ENCODE measurements at regions not wholly inside any gene's neighbourhood (a gene's known extent, or its start where the extent isn't known, plus 50 kb on each side); places are given as distances from the start of the nearest gene placed in this dataset.

GRCh38 chr1:73953586-73953985 lies 244.4 kb downstream of the LRRIQ3 start:
- TF ChIP-seq, protein P1, sequence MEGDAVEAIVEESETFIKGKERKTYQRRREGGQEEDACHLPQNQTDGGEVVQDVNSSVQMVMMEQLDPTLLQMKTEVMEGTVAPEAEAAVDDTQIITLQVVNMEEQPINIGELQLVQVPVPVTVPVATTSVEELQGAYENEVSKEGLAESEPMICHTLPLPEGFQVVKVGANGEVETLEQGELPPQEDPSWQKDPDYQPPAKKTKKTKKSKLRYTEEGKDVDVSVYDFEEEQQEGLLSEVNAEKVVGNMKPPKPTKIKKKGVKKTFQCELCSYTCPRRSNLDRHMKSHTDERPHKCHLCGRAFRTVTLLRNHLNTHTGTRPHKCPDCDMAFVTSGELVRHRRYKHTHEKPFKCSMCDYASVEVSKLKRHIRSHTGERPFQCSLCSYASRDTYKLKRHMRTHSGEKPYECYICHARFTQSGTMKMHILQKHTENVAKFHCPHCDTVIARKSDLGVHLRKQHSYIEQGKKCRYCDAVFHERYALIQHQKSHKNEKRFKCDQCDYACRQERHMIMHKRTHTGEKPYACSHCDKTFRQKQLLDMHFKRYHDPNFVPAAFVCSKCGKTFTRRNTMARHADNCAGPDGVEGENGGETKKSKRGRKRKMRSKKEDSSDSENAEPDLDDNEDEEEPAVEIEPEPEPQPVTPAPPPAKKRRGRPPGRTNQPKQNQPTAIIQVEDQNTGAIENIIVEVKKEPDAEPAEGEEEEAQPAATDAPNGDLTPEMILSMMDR (conservative IDR thresholded peaks at IDR 0.05; ENCODE audit: low read depth, low read length): no peak
- DNase-seq (ENCODE audit: low read depth): no peak
- H3K4me3 ChIP-seq (ENCODE audit: low read depth, low read length): no peak overlapping the region

- DNase-seq (ENCODE audit: low read depth): no peak
- H3K4me3 ChIP-seq (ENCODE audit: low read depth, low read length): no peak overlapping the region
- TF ChIP-seq, protein P1 (conservative IDR thresholded peaks at IDR 0.05; ENCODE audit: low read depth, low read length): no peak
These were observed 244.8 kb downstream of the LRRIQ3 start for GRCh38 chr1:73953186-73953585.

DNA sequence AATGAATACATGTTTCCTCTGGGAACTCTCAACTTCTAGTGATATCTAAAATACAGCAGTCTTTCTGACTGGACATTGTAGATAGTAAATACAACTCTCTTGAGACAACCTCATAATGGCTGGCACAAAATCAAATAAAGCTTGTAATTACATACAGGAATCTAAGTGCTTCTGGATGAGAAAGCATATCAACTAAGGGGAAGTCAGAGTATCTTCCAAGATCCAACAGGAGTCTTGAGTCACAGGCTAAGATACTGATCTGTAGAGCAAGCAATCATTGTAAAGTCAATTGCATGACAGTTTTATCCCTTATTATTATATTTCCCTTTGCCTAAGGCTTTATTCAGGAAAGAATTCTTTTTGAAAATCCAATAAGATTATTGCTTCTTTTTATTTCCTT lies 249.9 kb downstream of the LRRIQ3 start:
- H3K4me3 ChIP-seq (ENCODE audit: low read depth, low read length): no peak overlapping the region
- TF ChIP-seq, protein P1 (conservative IDR thresholded peaks at IDR 0.05; ENCODE audit: low read depth, low read length): no peak
- DNase-seq (ENCODE audit: low read depth): no peak

DNA sequence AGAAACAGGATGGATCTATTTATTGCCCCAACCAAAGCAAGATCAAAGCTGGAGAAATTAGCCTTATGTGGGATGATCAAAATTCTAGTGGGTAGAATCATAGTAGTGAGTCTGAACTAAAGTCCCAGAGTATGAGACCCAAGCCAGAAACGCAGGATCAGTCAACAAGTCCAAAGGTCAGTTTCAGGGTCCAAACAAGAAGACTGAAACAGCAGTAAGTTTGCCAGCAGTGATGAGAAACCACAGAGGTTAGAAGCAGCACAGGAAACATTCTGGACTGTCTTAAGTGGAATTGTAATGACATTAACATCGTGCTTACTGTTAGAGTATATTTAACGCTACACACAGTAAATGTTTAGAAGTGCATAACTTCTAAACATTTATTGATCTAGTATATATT lies 251.0 kb downstream of the LRRIQ3 start:
- TF ChIP-seq, protein P1 (conservative IDR thresholded peaks at IDR 0.05; ENCODE audit: low read depth, low read length): no peak
- no peak overlapping the region for H3K4me3 ChIP-seq (ENCODE audit: low read depth, low read length)

GRCh38 chr1:73943270-73943669 lies 254.7 kb downstream of the LRRIQ3 start:
- no peak overlapping the region for H3K4me3 ChIP-seq (ENCODE audit: low read depth, low read length)
- TF ChIP-seq, protein P1 (conservative IDR thresholded peaks at IDR 0.05; ENCODE audit: low read depth, low read length): no peak
- no peak for DNase-seq (ENCODE audit: low read depth)

More for the DNA sequence above, 251.0 kb downstream of the LRRIQ3 start:
- DNase-seq (ENCODE audit: low read depth): no peak

- H3K4me3 ChIP-seq (ENCODE audit: low read depth, low read length): no peak overlapping the region
- DNase-seq (ENCODE audit: low read depth): no peak
- TF ChIP-seq, protein P1 (conservative IDR thresholded peaks at IDR 0.05; ENCODE audit: low read depth, low read length): no peak
These were observed 267.7 kb downstream of the LRRIQ3 start for GRCh38 chr1:73930293-73930692.

DNA sequence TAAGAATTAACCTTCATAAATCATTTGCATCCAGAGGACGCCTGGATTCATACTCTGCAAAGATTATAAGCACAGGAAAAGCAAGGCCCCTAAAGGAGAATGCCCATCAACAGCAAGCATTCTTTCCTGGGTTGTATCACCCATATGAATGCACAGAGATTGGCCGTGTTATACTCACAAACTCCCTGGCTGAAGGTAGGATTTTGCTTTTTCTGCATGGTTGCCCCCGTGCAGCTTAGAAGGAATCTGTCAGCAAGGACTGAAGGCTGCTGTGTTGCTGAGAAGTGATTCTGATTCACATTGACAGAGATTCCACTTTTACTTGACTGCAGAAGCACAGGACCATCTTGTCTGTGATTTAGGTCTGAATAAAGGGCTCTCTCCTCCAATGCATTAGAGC lies 283.0 kb downstream of the LRRIQ3 start:
- no peak for DNase-seq (ENCODE audit: low read depth)
- TF ChIP-seq, protein P1 (conservative IDR thresholded peaks at IDR 0.05; ENCODE audit: low read depth, low read length): no peak
- no peak overlapping the region for H3K4me3 ChIP-seq (ENCODE audit: low read depth, low read length)
